Prostate gland (tissue), 2 donors: ENCODE measurements at regions not wholly inside any gene's neighbourhood (a gene's known extent, or its start where the extent isn't known, plus 50 kb on each side); places are given as distances from the start of the nearest gene placed in this dataset.

Experiments used
- DNase-seq: peaks from one replicate; pipeline ENCODE4 v3.0.0-alpha.2; 2019; ENCODE audit warnings: low spot score
- H3K27ac ChIP-seq, 2 donors: fragments of 200-600 bp; sonication (generic); 2 replicates each; pipeline ENCODE4 v1.5.1; 2017 to 2019
- H3K27me3 ChIP-seq: fragments of 200-600 bp; sonication (generic); replicated peaks from 2 replicates; pipeline ENCODE4 v1.5.1; 2019; ENCODE audit not compliant: insufficient read depth
- H3K36me3 ChIP-seq, 2 donors: fragments of 200-600 bp; sonication (generic); 1 replicate in 1 of 2; 2 replicates in 1 of 2; pipeline versions ENCODE4 v1.5.1 to v1.8.1; 2017 to 2019
- H3K4me1 ChIP-seq: fragments of 200-600 bp; sonication (generic); replicated peaks from 2 replicates; pipeline ENCODE4 v1.5.1; 2019
- H3K4me3 ChIP-seq, 2 donors: fragments of 200-600 bp; sonication (generic); 2 replicates each; pipeline ENCODE4 v1.5.1; 2017 to 2019
- H3K9me3 ChIP-seq: fragments of 200-600 bp; sonication (generic); 2 replicates; pipeline ENCODE4 v1.5.1; 2017
- CTCF ChIP-seq, 4 experiments: fragments of 200-600 bp in 2 of 4; fragments of 450-650 bp in 2 of 4; sonication (generic) in 2 of 4; IDR thresholded peaks; 1 replicate in 3 of 4; 2 replicates in 1 of 4; pipeline ENCODE4 v1.5.1; 2016 to 2019; ENCODE audit warnings: antibody characterized with exemption in 4 of 4, mild to moderate bottlenecking in 2 of 4, moderate library complexity in 2 of 4
- POLR2A ChIP-seq: fragments of 450-650 bp; IDR thresholded peaks from one replicate; pipeline ENCODE4 v1.6.1; 2016; ENCODE audit warnings: antibody characterized with exemption, mild to moderate bottlenecking
- POLR2AphosphoS5 ChIP-seq: sonication (generic); formaldehyde crosslinking; IDR thresholded peaks from one replicate; pipeline ENCODE4 v1.6.1; 2017; ENCODE audit warnings: antibody characterized with exemption
- WGBS: methylation state at CpG from one replicate; pipeline ENCODE4 v1.1.5; 2018; 5-methylcytosine and 5-hydroxymethylcytosine counted together
- intact Hi-C: fragments of 100-400 bp; cut with DNase I; formaldehyde crosslinking; loops from one replicate; pipeline ENCODE4 v1.14.2; 2022

GRCh38 chr2:125852364-125852763 lies 803.6 kb upstream of the GYPC start:
- Histone ChIP-seq H3K27ac (no peak overlapping the region), H3K4me3 (no peak overlapping the region), H3K27me3 (no peaks in the 10 kb centered on the region), H3K9me3 (no peaks in the 10 kb centered on the region), H3K36me3 (no peaks in the 10 kb centered on the region), H3K4me1 (no peaks in the 10 kb centered on the region)
- 94% methylated on average over 1 of the region's 1 CpG for WGBS
- no peak for TF ChIP-seq POLR2A
- TF ChIP-seq POLR2AphosphoS5: no peak
- TF ChIP-seq CTCF (IDR thresholded peaks at IDR 0.05): no peak
- intact Hi-C loops: no loop called here
- DNase-seq: no peak

GRCh38 chr2:125853626-125854025 lies 802.3 kb upstream of the GYPC start:
- Histone ChIP-seq H3K4me3 (no peak overlapping the region), H3K36me3 (no peaks in the 10 kb centered on the region), H3K27ac (no peak overlapping the region), H3K9me3 (no peaks in the 10 kb centered on the region), H3K27me3 (no peaks in the 10 kb centered on the region), H3K4me1 (no peaks in the 10 kb centered on the region)
- TF ChIP-seq CTCF (IDR thresholded peaks at IDR 0.05): no peak
- TF ChIP-seq POLR2A: no peak
- TF ChIP-seq POLR2AphosphoS5: no peak
- DNase-seq: no peak
- WGBS: 93% methylated on average over 4 of the region's 4 CpGs
- intact Hi-C loops: no loop called here

- Histone ChIP-seq H3K9me3 (no peaks in the 10 kb centered on the region), H3K27ac (no peak overlapping the region), H3K4me1 (no peaks in the 10 kb centered on the region), H3K36me3 (no peaks in the 10 kb centered on the region), H3K27me3 (no peaks in the 10 kb centered on the region), H3K4me3 (no peak overlapping the region)
- 71% methylated on average over 3 of the region's 3 CpGs for WGBS
- intact Hi-C loops: no loop called here
- TF ChIP-seq CTCF (IDR thresholded peaks at IDR 0.05) (no peak), POLR2AphosphoS5 (no peak), POLR2A (no peak)
- DNase-seq: no peak
Observed at GRCh38 chr2:125855204-125855603, 800.8 kb upstream of the GYPC start.

GRCh38 chr2:125857971-125858794 lies 797.8 kb upstream of the GYPC start:
- no peaks in the 10 kb centered on the region for H3K27me3 ChIP-seq
- no peaks in the 10 kb centered on the region for H3K9me3 ChIP-seq
- WGBS: 80% methylated on average over 8 of the region's 8 CpGs
- H3K27ac ChIP-seq: no peak overlapping the region
- TF ChIP-seq CTCF (IDR thresholded peaks at IDR 0.05): no peak
- TF ChIP-seq POLR2A: no peak
- no peak for TF ChIP-seq POLR2AphosphoS5
- H3K4me1 ChIP-seq: no peaks in the 10 kb centered on the region
- no peaks in the 10 kb centered on the region for H3K36me3 ChIP-seq
- intact Hi-C loops: no loop called here
- no peak overlapping the region for H3K4me3 ChIP-seq
- DNase-seq: no peak

GRCh38 chr2:125861461-125861860 lies 794.5 kb upstream of the GYPC start:
- 70% methylated on average over 1 of the region's 1 CpG for WGBS
- Histone ChIP-seq H3K4me3 (no peak overlapping the region), H3K27ac (no peak overlapping the region), H3K36me3 (no peaks in the 10 kb centered on the region), H3K4me1 (no peaks in the 10 kb centered on the region), H3K9me3 (no peaks in the 10 kb centered on the region), H3K27me3 (no peaks in the 10 kb centered on the region)
- DNase-seq: no peak
- no peak for TF ChIP-seq POLR2A
- TF ChIP-seq CTCF (IDR thresholded peaks at IDR 0.05): no peak
- no peak for TF ChIP-seq POLR2AphosphoS5
- intact Hi-C loops: no loop called here
